ENCODE measurements at regions not wholly inside any gene's neighbourhood (a gene's known extent, or its start where the extent isn't known, plus 50 kb on each side); places are given as distances from the start of the nearest gene placed in this dataset.
A peak's percentile ranks its signal among the peaks of the same experiment; 100 is the strongest.

GRCh38 chrX:13471269-13471668, 98.1 kb upstream of the EGFL6 start:
- no peak for DNase-seq (ENCODE audit: low read depth)
- TF ChIP-seq CTCF (IDR thresholded peaks at IDR 0.05; ENCODE audit: insufficient read depth, low read depth, low read length): no peak
- no peak overlapping the region for H3K4me3 ChIP-seq (ENCODE audit: low read depth, low read length)

GRCh38 chrX:13470685-13470977, 98.8 kb upstream of the EGFL6 start:
- no peak overlapping the region for H3K4me3 ChIP-seq (ENCODE audit: low read depth, low read length)
- TF ChIP-seq CTCF (IDR thresholded peaks at IDR 0.05; ENCODE audit: insufficient read depth, low read depth, low read length): no peak
- DNase-seq (ENCODE audit: low read depth): no peak

- peak; percentile 63 for DNase-seq (ENCODE audit: low read depth)
- H3K4me3 ChIP-seq (ENCODE audit: low read depth, low read length): no peak overlapping the region
- TF ChIP-seq CTCF (IDR thresholded peaks at IDR 0.05; ENCODE audit: insufficient read depth, low read depth, low read length): no peak
Observed at GRCh38 chrX:13469963-13470684, 99.3 kb upstream of the EGFL6 start.

- DNase-seq (ENCODE audit: low read depth): no peak
- no peak for TF ChIP-seq CTCF (IDR thresholded peaks at IDR 0.05; ENCODE audit: insufficient read depth, low read depth, low read length)
- no peak overlapping the region for H3K4me3 ChIP-seq (ENCODE audit: low read depth, low read length)
Observed at GRCh38 chrX:13468096-13468495, 101.3 kb upstream of the EGFL6 start.

GRCh38 chrX:13467243-13467642, 102.2 kb upstream of the EGFL6 start:
- TF ChIP-seq CTCF (IDR thresholded peaks at IDR 0.05; ENCODE audit: insufficient read depth, low read depth, low read length): no peak
- H3K4me3 ChIP-seq (ENCODE audit: low read depth, low read length): no peak overlapping the region
- no peak for DNase-seq (ENCODE audit: low read depth)

- TF ChIP-seq CTCF (IDR thresholded peaks at IDR 0.05; ENCODE audit: insufficient read depth, low read depth, low read length): no peak
- peak; percentile 58 for DNase-seq (ENCODE audit: low read depth)
- H3K4me3 ChIP-seq (ENCODE audit: low read depth, low read length): no peak overlapping the region
Observed at GRCh38 chrX:13464599-13465275, 104.7 kb upstream of the EGFL6 start.

All from fibroblast of villous mesenchyme (primary cell).